H1 (cell line): ENCODE measurements at regions not wholly inside any gene's neighbourhood (a gene's known extent, or its start where the extent isn't known, plus 50 kb on each side); places are given as distances from the start of the nearest gene placed in this dataset.

ENCODE experiments used
- BCL11A ChIP-seq, 2 experiments: IDR thresholded peaks; one replicate each; pipeline ENCODE4 v1.6.1; 2011; ENCODE audit warnings: low read depth in 2 of 2, low read length in 2 of 2, mild to moderate bottlenecking in 2 of 2
- CBX5 ChIP-seq: fragments of 300-800, 300-1000 bp; sonication (generic); IDR thresholded peaks from 2 replicates; pipeline ENCODE4 v1.7.1; 2016; ENCODE audit warnings: antibody characterized with exemption, low read length, low read depth
- POLR2A ChIP-seq, 2 experiments: IDR thresholded peaks; 1 replicate in 1 of 2; 2 replicates in 1 of 2; pipeline ENCODE4 v1.6.1; 2011; ENCODE audit warnings: low read depth in 2 of 2, low read length in 2 of 2, mild to moderate bottlenecking in 2 of 2; ENCODE audit errors: control extremely low read depth in 1 of 2
- SIN3A ChIP-seq, 2 experiments: IDR thresholded peaks in 1 of 2; conservative IDR thresholded peaks in 1 of 2; 2 replicates each; pipeline ENCODE4 v1.6.1; 2011 to 2012; ENCODE audit warnings: low read length in 2 of 2, improper control_type of control experiment in 1 of 2, low read depth in 1 of 2, mild to moderate bottlenecking in 1 of 2
- TF ChIP-seq, protein P1 (sequence below): fragments of 300-600 bp; sonication (generic); IDR thresholded peaks from 2 replicates; pipeline ENCODE4 v1.7.1; 2012; ENCODE audit warnings: low read length, moderate library complexity, mild to moderate bottlenecking, inconsistent platforms; ENCODE audit not compliant: insufficient replicate concordance

DNA sequence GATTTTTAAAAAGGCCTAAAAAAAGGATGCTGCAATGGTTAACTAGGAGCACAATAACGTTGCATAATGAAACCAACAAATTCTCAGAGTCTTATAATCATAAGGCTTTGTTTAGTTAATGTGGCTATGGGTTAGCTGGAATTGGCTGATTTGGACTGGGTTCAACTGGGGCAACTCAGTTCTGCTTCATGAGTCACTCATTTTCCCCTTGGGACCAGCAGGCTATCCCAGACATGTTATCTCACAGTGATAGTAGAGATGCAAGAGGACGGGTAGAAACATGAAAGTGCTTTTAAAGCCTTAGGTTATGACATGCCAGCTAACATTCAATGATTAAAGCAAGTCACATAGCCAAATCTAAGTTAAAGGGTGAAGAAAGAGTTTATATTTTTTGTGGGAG lies 189.2 kb upstream of the GK2 start (continued):
- TF ChIP-seq, protein P1, sequence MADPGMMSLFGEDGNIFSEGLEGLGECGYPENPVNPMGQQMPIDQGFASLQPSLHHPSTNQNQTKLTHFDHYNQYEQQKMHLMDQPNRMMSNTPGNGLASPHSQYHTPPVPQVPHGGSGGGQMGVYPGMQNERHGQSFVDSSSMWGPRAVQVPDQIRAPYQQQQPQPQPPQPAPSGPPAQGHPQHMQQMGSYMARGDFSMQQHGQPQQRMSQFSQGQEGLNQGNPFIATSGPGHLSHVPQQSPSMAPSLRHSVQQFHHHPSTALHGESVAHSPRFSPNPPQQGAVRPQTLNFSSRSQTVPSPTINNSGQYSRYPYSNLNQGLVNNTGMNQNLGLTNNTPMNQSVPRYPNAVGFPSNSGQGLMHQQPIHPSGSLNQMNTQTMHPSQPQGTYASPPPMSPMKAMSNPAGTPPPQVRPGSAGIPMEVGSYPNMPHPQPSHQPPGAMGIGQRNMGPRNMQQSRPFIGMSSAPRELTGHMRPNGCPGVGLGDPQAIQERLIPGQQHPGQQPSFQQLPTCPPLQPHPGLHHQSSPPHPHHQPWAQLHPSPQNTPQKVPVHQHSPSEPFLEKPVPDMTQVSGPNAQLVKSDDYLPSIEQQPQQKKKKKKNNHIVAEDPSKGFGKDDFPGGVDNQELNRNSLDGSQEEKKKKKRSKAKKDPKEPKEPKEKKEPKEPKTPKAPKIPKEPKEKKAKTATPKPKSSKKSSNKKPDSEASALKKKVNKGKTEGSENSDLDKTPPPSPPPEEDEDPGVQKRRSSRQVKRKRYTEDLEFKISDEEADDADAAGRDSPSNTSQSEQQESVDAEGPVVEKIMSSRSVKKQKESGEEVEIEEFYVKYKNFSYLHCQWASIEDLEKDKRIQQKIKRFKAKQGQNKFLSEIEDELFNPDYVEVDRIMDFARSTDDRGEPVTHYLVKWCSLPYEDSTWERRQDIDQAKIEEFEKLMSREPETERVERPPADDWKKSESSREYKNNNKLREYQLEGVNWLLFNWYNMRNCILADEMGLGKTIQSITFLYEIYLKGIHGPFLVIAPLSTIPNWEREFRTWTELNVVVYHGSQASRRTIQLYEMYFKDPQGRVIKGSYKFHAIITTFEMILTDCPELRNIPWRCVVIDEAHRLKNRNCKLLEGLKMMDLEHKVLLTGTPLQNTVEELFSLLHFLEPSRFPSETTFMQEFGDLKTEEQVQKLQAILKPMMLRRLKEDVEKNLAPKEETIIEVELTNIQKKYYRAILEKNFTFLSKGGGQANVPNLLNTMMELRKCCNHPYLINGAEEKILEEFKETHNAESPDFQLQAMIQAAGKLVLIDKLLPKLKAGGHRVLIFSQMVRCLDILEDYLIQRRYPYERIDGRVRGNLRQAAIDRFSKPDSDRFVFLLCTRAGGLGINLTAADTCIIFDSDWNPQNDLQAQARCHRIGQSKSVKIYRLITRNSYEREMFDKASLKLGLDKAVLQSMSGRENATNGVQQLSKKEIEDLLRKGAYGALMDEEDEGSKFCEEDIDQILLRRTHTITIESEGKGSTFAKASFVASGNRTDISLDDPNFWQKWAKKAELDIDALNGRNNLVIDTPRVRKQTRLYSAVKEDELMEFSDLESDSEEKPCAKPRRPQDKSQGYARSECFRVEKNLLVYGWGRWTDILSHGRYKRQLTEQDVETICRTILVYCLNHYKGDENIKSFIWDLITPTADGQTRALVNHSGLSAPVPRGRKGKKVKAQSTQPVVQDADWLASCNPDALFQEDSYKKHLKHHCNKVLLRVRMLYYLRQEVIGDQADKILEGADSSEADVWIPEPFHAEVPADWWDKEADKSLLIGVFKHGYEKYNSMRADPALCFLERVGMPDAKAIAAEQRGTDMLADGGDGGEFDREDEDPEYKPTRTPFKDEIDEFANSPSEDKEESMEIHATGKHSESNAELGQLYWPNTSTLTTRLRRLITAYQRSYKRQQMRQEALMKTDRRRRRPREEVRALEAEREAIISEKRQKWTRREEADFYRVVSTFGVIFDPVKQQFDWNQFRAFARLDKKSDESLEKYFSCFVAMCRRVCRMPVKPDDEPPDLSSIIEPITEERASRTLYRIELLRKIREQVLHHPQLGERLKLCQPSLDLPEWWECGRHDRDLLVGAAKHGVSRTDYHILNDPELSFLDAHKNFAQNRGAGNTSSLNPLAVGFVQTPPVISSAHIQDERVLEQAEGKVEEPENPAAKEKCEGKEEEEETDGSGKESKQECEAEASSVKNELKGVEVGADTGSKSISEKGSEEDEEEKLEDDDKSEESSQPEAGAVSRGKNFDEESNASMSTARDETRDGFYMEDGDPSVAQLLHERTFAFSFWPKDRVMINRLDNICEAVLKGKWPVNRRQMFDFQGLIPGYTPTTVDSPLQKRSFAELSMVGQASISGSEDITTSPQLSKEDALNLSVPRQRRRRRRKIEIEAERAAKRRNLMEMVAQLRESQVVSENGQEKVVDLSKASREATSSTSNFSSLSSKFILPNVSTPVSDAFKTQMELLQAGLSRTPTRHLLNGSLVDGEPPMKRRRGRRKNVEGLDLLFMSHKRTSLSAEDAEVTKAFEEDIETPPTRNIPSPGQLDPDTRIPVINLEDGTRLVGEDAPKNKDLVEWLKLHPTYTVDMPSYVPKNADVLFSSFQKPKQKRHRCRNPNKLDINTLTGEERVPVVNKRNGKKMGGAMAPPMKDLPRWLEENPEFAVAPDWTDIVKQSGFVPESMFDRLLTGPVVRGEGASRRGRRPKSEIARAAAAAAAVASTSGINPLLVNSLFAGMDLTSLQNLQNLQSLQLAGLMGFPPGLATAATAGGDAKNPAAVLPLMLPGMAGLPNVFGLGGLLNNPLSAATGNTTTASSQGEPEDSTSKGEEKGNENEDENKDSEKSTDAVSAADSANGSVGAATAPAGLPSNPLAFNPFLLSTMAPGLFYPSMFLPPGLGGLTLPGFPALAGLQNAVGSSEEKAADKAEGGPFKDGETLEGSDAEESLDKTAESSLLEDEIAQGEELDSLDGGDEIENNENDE: no peak
- no peak for TF ChIP-seq SIN3A (conservative IDR thresholded peaks at IDR 0.05 in 1 of 2, IDR thresholded peaks at IDR 0.05 in 1 of 2; ENCODE audit: low read depth in 1 of 2, low read length in 2 of 2)
- no peak for TF ChIP-seq CBX5
- TF ChIP-seq BCL11A (IDR thresholded peaks at IDR 0.05; ENCODE audit: low read depth in 2 of 2, low read length in 2 of 2): no peak
- no peak for TF ChIP-seq POLR2A (IDR thresholded peaks at IDR 0.05; ENCODE audit: control extremely low read depth in 1 of 2, low read depth in 2 of 2, low read length in 2 of 2)
